Nucleus accumbens (tissue), 56 donors: ENCODE measurements at regions not wholly inside any gene's neighbourhood (a gene's known extent, or its start where the extent isn't known, plus 50 kb on each side); places are given as distances from the start of the nearest gene placed in this dataset.

Experiments
- DNase-seq, 56 donors: peaks; one replicate each; lab custom pipeline; 2025; lab: John Stamatoyannopoulos, UW

DNA sequence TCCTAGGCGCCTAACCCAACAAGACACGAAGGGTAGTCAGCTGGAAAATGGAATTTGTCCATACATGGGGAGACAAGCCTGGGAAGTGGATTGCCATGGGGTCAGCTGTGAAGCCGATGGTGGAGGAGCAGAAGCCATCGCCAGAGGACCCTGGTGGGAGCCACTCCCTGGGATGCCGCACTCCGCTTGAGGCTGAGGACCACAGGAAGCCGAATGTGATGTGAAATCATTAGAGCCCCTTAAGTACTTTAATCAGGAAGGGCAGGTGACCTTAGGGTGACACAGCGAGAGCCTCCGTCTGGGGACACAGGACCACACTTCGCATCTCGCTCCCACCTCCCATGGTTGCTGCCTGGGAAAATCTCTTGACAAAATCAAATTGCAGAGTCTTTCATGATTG, 614.6 kb upstream of the MGMT start:
- DNase-seq: no peak

DNA sequence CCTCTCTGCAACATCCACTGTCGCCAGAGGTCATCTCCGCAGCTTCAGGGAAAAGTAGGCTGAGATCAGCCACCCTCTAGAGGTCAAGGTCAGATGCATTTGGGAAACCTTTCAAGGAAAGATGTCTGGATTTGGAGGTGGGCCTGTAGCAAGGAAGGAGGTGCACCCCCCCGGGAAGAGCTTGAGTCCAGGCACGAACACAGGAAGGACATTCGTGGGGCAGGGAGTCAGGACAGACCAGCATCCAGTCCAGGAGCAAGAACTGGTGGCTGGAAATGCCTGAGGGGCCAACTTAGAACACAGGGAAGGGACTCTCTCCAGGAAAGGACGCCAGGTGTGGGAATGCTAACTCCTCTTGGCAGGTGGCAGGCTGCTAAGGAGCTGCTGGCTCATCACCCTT, 614.1 kb upstream of the MGMT start:
- no peak for DNase-seq

DNA sequence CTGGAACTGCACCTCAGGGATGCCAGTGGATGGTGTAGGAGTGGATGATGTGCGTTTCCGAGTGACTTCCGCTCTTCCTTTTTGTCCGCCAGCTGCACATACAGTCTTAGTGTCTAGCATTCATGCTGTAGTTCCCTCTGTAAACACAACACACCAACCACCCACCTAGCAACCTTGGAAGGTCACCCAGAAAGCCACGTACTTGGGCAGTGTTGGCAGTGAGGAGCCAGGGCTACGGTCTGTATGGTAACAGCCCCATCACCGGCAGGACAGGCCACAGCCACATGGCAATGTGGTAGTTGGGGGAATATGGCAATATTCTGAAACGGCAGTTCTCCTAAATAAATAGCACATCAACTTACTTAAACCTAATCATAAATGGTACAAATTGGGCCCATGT, 613.5 kb upstream of the MGMT start:
- DNase-seq: no peak

DNA sequence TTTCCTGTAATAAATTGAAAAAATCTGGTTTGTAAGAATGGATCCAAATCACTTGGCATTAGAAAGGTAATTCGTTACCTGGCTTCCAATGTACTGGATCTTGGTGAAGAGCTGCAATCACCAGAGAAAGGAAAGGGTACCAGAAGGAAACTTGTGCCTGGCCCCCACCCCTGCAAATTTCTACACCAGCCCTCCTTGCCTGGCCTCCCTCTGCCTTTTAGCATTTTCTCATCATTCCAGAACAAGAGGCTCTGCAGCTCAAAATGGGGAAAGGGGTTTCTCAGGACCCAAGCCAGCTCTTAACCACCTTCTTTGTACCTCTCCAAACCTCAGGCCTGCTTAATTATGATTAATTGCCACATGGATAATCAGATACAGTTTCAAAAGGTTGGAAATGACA, 612.8 kb upstream of the MGMT start:
- no peak for DNase-seq

DNA sequence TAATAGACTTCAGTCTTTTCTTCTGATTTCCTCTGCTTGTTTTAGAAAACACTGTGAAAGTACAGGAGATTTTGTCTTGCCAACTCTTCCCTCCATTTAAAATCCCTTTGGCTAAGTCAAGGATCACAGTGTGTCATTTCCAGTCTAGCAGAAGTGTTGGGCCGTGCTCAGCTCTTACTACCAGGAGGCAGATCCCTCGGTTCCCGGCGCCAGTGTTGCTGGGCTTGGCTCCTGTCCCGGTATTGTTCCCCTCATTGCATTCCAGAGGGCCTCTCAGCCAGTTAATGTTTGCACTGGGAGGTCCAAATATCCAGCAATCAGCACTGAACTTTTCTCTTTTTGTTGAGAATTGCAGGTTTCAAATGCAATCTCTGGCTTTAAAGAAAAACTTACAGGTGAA, 612.1 kb upstream of the MGMT start:
- DNase-seq: peak in 51 of 56 donors; percentile 7 to 86 (median 58)

DNA sequence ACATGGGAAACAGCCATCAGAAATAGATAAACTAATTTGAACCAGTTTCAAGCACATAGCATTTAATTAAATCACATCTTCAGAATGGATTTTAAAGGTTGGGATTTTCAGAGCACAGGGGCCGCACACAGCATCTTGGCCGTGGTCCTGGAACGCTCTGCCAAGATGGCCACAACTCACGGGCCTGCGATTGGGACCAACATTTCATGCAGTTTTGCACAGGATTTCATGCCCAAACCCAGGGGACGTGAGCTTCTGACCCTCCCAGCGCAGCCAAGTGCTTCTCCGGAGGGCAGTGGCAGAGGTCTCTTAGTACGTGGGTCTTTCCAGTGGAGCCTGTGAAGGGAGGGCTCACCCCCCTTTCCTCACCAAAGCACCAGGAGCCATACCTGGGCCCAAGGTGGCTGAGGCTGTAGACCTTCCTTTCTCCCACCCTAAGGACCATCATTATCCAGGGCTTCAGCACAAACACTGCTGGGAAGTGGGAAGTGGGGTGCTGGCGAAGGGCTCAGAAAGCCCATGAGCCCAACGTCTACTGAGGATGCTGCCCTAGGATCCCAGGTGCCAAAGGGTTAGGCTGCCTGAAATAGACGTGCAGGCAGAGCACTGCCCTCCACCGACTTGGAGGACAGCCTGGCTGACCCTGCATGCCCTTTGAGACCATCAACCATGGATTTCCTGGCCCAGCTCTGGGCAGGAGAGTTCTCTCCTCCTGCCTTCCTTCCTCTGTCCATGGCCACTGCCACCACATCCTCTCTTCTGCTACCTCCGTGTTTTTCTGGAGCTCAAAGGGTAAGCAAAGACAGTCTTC, 611.2 kb upstream of the MGMT start:
- DNase-seq: no peak

DNA sequence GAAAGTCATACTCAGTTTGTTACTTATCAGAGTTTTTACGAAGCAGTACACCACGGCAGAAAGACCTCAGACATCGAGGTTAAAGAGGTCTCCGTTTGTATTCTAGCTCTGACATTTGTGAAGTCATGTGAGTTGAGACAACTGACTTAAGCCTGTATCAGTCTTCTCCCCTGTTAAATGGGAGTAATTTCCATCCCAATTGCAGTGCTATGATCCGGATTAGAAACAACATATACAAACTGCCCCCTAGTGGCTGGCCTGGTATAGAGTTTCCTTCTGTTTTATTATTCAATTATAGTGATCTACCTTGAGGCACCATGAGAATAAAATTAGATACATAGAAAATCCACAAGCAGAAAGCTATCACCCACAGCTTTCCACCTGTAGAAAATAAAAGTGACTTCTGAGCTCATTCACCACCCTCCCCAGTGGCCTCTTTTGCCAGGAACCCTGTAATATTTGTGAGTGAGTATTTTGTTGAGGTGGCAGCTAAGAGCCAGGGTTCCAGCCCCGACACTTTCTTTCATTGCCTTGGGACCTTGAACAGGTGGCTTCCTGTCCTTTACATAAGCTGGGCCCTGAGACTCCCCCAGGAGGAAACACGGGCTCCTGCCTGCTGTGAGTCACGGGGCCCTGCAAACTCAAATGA, 607.2 kb upstream of the MGMT start:
- peak in 3 of 56 donors; percentile 2 to 30 (median 3) for DNase-seq

DNA sequence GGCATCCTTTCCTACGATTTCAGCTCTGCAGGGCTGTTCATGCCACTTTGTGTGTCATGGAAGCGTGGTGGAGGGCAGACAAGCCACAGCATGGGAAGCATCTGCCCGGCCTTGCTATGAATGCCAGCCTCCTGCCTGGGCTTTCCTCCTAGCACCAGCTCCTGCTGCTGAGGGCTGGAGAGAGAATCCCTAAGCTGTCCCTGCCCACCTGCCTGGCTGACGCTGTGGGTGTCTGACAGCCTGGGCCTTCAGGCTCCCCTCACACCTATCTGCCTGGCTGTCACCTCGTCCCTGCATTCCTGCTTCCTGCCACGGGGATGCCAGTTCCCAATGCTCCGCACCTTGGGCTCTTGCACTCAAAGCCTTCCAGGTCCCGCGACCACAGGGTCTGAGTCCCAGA, 606.5 kb upstream of the MGMT start:
- DNase-seq: no peak

DNA sequence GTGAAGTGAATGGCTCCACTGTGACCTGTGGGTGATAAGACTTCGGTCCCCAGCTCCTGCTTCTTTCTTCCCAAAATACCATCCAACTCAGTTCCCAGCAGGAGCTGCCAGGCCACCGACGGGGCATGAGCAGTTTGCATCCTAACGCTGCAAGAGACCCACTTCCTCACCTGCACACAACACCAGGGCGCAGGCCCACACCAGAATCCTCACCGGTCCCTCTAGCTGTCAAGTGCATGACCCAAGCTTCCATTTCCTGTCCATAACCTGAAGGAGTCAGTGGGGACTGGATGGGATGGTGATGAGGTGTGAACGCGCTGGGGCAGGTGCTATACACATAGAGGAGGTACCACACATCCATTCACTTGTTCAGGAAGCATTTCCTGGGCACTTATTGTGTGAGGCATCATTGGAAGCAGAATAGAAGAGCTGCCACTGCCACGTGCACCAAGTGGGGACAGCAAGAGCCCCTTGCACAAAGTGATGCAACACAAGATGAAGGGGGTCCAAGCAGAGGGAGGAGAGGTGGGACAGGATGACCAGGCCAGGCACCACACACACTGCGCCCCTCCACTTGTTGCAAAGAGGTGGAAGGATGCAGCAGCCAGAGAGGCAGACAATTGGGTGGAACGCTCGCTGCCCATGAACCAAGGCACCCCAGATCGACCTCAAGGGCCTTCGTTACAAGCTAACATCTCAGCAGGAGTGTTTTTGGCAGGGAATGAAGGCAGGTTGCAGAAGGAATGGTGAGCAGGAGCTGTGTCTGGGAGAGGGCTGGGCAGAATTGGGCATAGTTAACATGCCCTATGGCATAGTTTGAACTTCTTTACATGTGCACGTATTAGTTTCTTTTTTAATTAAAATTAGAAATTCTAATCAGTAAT, 605.8 kb upstream of the MGMT start:
- DNase-seq: no peak

DNA sequence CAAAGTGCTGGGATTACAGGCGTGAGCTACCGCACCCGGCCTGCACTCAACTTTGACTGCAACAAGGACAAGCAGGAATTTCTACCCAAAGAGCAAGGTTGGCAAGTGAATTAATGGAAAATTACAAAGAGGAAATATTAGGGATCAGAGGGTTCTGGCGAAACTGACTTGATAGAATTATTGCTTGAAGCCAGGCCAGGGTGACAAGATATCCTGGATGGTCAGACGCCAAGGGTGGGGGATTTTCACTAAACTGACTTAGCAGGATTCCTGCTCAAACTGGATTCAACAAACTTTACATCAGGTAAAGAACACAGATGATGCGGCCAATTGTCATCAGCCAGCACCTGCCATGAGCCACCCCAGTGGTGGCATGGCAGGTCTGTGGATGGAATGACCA, 603.6 kb upstream of the MGMT start:
- DNase-seq: no peak

DNA sequence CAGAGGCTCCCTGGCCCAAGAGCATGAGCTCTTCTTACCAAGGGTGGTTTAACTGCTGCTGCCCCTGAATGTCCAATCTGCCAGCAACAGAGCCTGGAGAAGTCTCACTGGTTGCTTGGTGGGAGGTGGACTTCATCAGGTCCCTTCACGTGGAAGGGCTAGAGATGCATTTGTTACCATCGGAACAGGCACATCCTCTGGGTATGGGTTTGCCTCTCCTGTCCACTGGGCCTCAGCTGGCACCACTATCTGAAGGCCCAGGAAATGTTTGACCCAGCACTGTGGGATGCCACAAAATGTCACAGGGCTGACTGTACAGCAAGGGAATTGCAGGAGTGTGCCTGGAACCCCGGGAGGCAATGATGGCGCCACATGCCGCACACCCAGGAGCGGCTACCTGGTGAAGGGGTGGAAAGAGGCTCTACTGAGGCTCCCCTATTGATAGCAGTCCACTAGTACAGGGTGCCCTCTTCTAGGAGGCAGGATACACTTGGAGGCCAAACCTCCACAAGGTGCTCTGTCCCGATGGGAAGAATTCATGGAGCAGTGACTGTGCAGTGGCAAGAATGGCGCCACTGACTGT, 603.1 kb upstream of the MGMT start:
- DNase-seq: no peak

DNA sequence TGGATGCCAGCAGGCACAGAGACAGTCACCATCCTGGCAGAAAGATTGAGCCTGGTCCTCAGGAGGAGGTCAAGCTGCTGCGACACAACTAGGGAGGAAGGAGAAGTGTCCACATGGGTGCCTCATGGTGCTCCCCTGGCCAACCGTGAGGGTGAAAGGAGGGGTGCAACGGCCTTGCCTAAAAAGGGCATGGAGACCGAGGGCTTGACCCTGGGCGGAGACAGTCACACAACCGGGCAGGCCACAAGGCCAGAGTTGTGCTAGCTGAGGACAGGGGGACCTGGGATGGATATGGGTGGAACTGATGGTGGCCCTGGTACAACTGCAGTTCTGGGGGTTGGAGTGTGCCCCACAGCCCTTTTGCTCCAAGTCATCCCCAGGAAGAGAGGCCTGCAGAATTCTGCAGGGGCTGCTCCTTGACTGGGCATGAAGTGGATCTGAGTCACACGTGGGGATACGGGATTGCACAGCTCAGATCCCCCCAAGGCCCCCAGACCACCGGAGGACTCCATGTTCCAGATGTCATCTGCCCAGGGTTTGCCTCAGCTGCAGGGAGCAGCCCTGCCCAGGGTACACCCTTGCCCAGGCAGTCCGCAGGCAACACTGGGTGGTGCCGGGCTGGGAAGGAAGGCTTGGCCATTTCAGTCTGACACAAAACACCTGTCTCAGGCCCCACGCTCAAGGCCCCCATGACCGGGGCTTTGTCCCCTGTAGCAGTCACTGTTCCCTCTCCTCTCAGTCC, 602.3 kb upstream of the MGMT start:
- no peak for DNase-seq

DNA sequence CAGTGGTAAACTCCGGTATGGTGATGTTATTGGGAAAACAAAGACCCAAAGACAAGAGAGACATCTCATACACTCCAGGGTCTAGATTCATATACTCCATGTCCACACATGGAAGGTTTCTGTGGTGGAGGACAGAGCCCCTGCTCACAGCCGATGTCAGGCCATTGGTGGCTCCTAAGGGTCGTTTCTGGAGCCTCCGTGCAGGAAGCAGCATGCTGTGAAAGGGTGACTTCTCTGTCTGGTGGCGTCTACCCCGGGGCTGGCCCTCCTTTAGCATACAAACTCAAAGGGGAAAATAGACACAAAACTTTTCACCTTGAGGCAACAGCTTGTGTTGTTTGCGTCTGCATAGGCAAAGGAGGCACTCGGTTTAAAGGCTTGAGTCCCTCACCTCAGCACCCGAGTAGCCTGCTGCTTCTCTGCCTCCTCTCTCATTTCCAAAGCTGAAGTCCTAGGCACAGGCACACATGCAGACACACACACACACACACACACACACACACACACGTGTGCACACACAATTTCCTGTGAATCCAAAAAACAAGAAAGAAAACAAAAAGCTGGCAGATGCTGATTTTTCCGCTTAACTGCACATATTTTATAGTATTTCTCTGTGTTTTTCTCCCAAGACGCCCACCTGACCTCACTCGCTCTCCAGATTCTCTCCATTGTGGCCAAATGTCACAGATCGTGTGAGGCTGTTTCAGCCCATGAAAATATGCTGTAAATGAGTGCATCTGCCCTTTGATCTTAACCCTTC, 601.4 kb upstream of the MGMT start:
- no peak for DNase-seq

DNA sequence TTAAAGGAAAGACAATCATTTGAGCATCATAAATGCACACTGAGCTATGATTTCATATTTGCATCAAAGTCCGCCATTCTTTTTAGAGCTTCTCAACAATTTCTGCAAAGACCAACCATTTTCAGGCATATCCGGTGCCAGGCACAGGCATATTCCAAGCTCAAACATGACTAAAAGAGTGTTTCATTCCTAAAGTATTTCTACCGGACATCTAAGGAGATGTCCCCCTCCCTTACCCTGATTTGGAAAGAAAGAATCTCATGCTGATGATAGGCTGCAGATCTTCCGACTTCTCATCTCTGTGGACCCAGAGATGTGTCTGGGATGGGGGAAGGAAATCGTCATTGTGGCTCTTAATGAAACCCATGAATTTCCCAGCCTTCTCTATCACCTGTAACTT, 600.5 kb upstream of the MGMT start:
- no peak for DNase-seq

DNA sequence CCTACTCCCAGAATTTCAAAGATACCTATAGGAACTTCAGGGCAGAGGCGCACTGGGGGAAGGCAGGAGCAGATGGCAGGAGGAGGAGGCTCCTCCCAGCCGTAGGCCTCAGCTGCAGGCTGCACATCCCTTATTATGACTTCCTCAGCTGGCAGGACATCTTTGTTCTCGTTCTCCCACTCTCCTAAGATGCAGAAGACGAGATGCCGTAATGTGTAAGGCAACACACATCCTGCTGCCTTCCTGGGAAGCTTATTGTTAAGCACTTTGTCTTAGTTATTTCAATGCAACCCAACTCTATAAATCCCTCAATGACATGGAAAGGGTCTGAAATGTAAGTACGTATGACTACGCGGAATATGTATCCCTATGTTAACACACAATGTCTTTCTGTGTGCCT, 599.8 kb upstream of the MGMT start:
- no peak for DNase-seq

DNA sequence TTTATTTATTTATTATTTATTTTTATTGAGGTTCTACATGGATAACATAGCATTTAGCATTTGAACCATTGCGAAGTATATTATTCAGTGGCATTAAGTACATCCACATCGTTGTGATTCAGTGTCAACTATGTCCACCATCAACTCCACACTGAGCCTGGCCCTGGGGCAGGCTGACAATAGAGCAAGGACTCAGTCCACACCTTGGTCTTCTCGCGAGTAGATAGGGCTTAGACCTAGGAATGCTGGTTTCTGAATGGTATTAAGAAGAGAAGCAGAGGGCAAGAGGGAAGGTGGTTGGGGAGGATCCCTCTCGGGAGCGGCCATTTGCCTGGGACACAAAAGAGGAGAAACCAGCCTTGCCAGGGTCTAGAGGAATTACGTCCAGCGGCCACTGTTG, 599.2 kb upstream of the MGMT start:
- DNase-seq: no peak

DNA sequence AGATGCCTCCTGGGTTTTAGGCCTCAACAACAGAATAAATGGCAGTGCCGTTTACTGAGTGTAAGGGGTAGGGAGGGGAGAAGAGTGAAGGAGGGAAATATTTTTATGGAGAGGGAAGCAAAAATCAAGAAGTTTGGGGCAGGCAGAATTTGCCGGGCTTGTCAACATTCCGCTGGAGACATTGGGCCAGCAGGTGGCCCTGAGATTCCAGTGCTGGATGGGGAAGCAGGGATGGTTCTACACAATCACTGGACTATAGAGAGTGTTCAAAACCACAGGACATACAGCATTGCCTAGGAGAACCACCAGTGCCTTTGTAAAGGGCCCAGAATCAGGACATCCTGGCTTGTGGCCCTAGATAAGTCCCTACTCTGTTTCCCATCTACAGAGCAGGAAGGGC, 598.6 kb upstream of the MGMT start:
- DNase-seq: no peak

DNA sequence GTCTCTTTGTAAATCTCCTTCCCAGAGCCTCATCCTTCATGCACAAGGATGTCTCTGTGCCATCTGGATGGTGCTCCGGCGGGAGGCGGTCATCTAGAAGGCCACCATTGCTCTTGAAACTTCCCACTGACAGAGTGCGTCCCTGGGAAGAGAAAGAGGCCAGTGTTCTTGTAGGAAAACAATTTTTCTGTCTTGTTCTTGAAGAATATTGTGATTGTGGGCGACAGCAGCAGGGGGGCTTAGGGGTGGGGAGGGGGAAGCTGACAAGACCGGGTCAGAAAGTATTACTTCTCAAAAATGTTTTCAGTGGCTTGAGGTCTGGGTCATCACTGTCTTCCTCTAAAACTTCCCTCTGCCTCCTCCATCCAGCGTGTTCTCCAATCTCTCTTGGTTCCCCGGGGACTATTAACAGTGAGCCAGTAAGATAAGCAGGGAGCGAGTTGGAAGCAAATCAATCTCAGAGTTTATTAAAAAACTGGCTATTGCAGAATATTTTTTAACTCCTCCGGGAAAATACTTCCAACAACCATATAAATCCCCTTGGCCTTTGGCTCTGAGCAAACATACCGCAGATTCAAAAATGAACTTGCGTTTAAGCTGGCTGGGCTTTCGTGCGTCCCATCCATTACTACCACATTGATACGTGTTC, 597.8 kb upstream of the MGMT start:
- DNase-seq: no peak
